ENCODE measurements at regions not wholly inside any gene's neighbourhood (a gene's known extent, or its start where the extent isn't known, plus 50 kb on each side); places are given as distances from the start of the nearest gene placed in this dataset.

DNA sequence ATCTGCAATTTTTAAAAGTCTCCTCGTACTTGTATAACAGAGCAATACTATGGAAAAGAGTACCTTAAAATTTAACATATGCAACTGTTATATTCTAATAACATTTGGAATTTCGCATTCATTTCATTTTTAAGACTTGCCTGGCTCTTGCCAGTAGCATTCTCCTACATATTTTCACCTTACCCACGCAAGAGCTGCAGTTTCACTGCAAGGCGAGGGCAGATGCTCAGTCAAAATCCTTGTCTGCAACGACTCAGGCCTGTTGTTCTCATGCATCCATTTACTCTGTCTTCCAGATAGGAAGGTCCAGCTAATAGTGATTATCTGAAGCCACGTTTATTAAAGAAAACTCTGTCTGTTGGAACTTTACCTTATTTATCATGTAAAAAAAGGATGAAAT, 227.0 kb upstream of the RFC3 start:
- TF ChIP-seq POLR2AphosphoS5 (IDR thresholded peaks at IDR 0.05) (no peak), POLR2A (IDR thresholded peaks at IDR 0.05) (no peak)
- TF ChIP-seq, protein P1, sequence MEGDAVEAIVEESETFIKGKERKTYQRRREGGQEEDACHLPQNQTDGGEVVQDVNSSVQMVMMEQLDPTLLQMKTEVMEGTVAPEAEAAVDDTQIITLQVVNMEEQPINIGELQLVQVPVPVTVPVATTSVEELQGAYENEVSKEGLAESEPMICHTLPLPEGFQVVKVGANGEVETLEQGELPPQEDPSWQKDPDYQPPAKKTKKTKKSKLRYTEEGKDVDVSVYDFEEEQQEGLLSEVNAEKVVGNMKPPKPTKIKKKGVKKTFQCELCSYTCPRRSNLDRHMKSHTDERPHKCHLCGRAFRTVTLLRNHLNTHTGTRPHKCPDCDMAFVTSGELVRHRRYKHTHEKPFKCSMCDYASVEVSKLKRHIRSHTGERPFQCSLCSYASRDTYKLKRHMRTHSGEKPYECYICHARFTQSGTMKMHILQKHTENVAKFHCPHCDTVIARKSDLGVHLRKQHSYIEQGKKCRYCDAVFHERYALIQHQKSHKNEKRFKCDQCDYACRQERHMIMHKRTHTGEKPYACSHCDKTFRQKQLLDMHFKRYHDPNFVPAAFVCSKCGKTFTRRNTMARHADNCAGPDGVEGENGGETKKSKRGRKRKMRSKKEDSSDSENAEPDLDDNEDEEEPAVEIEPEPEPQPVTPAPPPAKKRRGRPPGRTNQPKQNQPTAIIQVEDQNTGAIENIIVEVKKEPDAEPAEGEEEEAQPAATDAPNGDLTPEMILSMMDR (IDR thresholded peaks at IDR 0.05): no peak
